Right renal pelvis (tissue), 4 donors: ENCODE measurements at regions not wholly inside any gene's neighbourhood (a gene's known extent, or its start where the extent isn't known, plus 50 kb on each side); places are given as distances from the start of the nearest gene placed in this dataset.

Experiments used
- DNase-seq, 4 donors: peaks; one replicate each; pipeline ENCODE4 v3.0.0-alpha.2; 2013; ENCODE audit warnings: low read depth in 4 of 4, low spot score in 3 of 4, missing footprints in 1 of 4

DNA sequence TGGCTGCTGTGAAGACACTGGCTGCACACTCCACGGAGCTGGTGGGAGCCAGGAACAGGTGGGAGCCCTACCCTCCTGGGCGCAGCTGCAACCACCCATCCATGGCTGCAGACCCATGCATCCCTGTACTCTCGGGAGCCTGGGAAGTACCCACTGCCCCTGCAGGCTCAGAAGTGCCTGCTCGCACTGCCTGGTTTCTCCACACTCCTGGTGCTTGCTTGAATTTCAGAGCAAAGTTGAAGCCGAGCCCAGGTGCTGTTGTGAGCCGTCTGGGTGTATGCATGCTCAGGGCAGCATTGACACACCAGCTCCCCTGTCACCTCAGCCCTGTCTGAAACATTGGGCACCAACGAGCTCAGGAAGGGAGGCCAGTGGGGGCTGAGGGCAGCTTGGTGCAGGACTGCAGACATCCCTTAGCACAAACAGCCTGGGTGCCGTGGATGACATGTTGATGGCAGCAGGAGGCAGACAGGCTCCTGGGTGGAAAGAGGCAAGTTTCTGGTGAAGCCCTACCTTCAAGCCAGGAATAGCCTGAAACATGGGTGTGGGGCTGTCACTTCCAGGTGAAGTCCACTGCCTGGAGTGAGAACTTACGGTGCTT, 585.9 kb downstream of the PCDH18 start:
- no peak for DNase-seq

DNA sequence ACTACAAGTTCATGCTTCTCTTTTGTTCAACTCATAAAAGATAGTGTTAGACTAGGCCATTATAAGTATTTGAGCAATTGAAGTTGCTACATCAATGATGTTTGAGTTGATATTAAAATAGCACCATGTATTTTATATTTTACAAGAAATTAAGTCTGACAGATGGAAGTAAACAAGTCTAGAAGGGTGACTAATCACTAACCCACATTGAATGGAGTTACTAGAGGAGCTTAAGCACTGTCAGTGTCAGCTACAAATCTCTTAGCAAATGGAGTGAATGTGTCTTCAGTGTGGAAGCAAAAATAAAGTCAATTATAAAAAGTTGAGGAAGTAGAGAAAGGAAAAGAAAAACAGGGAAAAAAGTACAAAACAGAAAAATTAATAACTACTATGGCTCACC, 592.5 kb downstream of the PCDH18 start:
- DNase-seq = no peak

DNA sequence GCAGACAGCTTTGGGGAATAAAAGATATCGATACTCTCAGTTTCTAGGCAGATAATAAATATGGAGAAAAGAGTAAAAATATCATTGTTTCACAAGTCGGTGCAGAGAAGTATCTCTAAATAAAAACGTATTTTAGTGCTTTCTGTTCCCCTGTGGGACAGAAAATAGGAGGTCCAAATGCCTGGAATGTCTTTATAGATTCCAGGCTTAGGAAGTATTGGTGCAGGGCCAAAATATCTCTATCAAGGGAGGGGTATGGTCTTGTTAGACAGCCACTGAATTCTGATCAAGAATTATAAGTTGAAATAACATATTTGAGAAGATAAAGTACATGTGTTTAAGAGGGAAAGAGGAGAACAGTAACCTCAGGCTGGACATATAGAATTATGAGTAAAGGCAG, 596.4 kb downstream of the PCDH18 start:
- DNase-seq = no peak

DNA sequence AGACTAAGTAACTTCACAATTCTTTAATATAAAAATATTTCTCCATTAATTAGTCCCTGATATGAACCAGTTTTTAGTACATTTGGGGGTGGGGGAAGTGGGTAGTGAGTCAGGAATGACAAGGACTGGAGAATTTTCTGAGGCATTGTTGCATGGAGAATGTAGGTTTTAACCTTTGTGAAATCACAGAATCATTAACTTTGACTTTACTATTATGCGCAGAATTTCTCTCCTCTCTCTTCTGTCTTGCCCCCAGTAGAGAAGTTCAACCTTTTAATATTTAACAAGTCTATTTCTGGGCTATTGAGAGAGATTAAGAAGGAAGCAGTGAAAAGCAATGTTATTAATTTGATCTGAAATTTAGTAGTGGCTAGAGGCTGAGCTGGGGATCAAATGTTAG, 597.0 kb downstream of the PCDH18 start:
- no peak for DNase-seq

DNA sequence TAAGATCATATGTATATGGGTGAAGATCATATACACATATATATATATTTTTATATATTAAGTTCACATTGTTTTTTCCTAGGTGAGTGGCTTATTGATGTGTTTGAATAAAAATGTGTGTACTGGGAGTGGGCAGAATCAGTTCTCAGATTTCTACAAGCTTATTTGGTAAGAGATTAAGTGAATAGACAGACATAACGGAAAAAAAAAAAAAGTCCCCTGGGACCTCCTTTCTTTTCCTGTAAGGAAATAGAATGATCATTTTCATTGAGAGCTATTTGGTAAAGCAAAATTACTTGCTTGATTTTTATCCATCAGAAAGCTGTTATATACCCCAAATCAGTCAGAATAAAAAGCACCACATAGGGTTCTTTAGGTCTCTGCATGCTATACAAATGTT, 597.7 kb downstream of the PCDH18 start:
- DNase-seq = no peak

DNA sequence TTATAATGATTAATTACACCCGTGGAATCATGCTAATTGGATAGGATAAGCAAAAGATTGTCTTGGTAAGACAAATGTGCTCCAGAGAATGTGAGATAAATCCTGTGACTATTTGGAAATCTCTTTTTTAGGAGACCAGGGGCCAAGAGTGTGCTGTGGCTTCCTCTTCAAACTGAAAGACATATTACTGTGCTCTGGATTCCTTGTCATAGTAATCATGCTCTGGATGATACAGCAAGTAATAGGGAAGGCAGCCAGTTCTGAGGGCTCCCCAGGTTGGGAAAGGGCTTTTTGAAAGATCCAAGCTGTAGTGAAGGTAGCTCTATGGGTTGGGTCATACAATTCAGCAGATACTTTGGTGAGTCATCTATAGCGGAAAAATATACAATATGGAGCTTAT, 600.5 kb downstream of the PCDH18 start:
- DNase-seq = no peak

DNA sequence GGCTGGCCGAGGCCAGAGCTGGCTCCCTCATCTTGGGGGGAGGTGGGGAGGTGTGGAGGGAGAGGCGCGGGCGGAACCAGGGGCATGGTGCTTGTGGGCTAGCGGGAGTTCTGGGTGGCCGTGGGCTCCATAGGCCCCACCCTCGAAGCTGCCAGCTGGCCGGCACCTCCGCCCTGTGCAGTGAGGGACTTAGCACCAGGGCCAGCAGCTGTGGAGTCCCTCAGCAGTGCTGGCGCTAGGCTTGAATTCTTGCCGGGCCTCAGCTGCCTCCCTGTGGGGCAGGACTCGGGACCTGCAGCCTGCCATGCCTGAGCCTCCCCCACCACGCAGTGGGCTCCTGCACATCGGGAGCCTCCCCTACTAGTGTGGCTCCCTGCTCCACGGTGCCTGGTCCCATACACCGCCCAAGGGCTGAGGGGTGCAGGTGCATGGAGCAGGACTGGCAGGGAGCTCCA, 603.3 kb downstream of the PCDH18 start:
- DNase-seq = no peak

DNA sequence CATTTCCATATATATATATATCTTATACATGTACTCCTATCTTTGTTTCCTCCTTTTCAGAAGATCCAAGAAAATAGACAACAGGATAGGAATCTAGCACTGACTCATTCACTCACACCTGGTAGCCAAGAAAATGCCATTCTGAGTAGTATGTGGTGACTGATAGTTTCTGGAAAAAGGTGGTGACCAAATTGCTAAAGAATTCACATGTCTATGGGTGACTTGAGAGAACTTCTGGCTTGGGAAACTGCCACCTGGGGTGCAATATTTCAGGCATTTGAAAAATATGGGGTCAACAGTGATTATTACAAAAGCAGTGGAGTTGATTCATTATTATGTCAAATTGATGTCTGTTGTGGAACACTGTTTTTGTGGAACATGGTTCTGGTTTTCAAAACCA, 605.1 kb downstream of the PCDH18 start:
- DNase-seq = no peak

DNA sequence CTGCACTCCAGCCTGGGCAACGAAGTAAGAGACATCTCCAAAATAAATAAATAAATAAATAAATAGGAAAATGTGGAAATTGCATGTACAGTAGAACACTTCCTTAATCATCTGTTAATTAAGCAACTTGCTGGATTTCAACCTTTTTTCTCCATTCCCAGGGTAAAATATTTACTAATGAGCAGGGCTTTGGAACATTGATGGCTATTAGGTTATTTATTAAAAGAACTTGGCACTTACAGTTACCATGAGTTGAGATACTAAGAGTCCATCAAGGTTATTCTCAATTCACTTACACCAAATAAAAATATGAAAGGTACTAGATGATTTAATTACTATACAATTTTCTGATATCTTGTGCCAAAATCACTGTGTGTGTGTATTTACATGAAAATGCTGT, 607.1 kb downstream of the PCDH18 start:
- no peak for DNase-seq

DNA sequence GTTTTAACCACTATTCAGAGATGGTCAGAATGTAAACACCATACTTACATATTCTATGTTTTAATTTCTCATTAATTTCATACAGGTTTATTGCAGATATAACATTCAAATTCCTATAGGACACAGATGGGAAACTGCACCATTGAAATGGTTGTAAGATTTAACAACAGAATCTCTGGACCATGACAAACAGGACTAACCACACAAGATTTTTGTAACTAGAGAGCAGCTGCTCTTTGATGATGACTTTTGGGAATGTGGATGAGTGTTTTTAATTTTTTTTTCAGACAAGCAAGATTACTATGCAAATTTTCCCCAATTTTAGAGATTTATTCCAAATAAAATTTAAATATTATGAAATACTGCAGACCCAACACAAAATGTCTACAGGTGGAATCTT, 610.2 kb downstream of the PCDH18 start:
- no peak for DNase-seq

DNA sequence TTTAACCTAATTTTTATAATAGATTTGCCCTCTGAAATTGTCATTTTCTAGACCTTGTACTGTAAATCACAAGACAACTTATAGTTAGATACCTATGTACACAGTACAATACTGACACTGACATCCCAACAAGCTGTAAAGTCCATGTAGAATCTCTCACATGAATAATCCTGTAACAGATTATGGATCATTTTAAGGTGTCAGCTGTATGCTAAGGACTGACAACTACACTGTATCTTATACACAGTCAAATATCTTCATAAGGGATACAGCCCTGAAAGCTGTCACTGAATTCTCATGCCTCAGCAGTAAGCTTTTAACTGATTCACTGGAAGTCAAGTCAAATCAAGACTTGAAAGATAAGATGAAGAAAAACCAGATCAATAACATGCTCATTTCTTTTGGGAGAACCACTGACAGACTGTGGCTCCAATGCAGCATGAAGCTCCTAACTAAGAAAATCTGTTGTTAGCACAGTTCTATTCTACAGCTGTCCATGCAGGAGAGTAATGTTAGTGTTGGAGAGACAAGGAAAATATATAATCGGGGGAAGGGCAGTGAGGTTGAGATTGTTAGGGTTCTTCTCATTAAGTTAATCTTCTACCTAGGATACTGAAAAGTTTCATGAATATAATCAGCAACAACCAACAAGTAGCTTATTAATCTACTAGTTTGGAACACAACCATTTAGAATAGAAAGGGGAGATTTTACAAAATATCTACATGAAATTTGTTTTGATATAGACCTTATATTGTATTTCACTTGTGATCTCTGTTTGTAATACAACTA, 612.0 kb downstream of the PCDH18 start:
- no peak for DNase-seq

DNA sequence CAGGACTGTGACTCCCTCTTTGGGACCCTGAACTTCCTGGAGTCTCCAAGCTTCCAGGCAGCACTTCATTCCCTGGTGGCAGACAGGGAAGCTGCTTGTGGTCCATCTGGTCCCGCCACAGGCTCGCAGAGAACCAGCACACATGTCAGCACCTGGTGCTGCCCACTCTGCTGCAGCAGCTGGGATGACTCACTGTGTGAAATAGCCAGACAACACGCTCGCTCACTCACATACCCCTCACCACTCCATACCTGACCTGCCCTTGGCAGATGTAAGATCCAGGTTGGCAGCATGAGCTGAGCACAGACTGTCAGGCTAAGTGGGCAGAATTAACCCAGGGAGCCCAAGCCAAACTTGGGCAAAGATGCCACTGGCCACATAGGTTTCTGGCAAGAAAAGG, 613.5 kb downstream of the PCDH18 start:
- DNase-seq = no peak

DNA sequence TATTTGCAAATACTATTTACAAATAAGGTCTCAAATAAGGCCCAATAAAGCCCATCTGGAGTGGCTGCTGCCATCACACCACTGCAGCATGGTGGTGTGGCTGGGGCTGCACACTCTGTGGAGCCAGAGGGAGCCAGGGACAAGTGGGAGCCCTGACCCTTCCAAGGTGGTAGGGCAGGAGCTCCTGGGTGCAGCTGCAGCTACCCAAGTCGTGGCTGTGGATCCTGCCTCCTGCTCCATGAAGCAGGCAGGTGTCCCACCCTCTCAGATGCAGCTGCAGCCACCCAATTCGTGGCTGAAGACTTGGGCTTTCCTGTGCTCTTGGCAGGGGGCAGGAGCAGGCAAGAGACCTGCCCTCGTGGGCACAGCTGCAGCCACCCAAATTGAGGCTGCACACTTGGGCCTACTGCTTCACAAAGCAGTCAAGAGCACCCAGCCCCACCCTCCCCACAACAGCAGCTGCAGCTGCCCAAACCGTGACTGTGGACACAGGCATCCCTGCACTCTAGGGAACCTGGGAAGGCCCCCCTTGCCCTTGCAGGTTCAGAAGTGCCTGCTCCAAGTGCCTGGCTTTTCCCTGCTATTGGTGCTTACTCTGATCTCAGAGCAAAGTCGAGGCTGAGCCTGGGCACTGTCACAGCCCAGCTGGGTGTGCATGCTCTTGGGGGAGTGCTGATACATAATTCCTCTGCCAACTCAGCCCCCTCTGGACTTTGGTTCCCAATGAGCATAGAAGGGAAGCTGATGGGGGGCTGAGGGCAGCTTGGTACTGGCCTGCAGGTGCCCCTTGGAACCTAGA, 614.8 kb downstream of the PCDH18 start:
- DNase-seq = no peak

DNA sequence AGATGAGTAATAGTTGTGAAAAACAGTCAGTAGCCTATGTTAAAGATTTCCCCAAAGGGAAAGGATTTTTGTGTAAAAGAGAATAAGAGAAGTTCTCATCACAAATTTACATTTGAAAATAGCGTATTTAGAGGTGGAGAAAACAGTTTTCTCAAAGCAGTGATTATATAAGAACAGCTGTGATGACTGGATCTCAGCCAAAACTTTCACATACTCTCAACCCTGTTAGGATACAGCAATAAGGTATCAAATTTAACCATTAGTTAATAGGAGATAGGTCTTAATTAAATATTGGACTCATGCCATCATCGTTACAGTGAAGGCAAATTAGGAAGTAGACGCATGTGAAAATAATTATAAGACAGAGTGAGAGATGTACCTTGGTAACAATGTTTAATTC, 622.7 kb downstream of the PCDH18 start:
- DNase-seq = no peak

DNA sequence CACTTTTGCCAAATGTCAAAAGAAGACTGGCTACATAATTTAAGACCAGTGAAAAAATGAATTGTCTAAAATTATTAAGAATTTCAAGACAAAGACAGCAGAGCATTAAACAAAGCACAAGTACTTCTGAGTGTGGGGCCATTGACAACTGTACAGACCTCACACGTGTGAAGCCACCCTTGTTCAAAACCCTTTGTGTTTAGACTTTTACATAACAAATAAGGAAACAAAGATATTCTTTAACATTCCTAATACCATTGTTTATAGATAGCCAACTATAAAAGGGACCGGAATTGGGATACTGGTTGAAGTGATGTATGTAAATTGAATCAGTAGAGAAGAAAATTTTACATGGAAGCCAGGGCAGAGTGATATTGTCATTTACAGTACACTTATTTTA, 624.2 kb downstream of the PCDH18 start:
- no peak for DNase-seq

DNA sequence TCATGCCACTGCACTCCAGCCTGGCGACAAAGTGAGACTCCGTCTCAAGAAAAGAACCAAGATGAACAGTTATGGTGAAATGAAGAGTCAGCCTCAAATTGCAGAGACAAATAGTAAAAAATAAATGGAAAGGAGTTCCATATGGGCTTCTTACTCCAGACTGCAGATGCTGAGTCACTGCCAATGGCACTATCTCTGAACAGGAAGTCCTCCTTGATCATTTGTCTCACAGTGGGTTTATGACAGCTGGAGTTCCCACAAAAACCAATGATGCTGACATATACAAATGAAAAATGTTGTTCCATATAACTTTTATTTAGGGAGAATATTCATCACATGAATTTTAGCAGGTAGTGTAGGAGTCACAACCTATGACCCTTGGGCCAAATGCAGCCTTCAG, 631.6 kb downstream of the PCDH18 start:
- DNase-seq = no peak

DNA sequence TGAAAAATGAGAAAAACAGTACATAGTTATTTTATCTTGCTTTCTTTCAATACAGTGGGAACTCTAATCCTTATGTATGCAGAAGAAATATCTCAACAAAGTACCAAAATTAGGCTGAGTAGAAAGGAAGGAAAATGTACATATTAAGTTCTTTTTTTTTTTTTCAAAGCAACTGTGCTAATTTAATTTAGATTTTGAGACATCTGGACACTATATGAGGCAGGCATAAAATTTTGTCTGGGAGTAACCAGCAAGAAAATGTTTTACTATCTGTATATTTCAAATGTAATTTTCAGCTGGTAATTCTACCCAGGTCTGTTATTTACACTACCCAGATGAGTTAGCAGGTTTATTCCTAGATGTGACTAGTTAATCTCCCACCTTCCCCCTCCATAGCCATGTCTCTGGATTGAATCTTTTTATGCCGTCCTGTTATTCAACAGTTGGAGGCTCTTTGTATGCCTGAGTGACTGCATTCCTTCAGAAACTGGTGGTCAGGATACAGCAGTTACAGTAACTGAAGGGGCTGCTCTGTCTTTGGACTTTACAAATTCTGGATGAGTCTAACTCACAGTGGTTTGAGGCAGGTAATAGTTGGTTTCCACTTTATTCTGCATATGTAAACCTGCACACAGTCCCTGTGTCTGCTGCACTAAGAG, 633.6 kb downstream of the PCDH18 start:
- DNase-seq = no peak

DNA sequence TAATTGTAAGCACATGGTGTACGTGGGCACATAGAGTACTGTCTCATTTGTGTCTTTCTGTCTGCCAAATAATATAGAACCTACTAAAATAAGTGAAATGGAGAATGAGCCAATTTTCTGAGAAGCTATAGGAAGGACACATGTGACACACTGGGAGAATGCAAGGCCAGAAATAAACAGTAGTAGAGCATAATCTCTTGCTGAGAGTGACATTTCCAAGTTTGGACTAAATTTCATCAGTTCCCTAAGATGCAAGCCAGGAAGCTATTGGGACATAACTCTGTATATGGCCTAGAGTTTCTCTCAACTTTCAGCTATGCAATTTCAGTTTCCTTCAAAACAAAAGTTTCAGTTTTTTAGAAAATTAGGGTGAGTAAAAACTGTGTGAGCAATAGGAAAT, 638.7 kb downstream of the PCDH18 start:
- no peak for DNase-seq

DNA sequence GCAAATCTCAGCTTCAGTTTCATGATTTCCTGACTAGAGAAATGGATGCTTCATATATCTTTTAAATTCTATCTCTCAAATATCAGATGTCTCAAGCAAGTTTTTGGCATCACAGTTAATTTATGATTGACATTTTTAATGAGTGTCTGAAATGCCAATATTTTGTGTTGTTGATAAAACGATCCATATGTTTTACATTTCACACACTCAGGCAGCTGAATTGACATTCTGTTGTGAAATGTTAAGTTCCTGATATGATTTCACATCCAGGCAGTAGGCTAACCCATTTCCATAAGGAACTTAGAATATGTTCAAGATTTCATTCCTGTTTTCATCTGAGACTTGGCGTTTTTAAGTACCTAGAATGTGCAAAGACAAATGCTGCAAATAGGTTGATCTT, 650.6 kb downstream of the PCDH18 start:
- no peak for DNase-seq

DNA sequence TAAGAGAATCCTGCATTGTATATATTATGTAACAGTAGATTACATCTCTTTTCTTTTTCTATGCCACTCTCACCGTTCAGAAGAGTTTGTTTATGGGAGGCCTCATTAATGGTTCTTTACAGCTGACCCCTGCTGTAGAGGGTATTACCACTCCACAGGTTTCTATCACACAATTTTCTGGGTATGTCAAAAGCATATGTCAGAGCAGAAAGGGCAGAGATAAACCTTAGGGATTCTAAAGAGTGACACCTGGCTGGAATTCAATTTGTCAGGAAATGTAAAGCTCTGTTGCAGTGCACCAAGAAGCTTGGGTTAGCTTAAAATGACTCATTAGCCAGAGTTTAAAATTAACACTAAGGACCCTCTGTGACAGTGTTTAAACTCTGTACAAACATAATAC, 658.7 kb downstream of the PCDH18 start:
- no peak for DNase-seq

DNA sequence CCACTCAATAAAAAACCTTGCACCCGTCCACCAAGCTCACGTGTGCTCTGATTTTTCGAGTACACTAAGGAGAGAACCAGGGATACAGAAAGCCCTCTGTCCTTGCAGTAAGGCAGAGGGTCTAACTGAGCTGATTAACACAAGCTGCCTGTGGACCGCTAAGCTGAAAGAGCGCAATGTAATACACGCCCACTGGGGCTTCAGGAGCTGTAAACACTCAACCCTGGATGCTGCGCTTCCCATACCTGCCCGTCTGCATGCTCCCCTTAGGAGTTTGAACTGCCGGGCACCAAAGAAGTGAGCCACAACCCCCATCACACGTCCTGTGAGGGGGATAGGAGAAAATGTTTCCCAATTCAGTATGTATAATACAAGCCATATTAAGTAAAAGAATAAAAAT, 664.8 kb downstream of the PCDH18 start:
- no peak for DNase-seq
